ENCODE measurements at regions not wholly inside any gene's neighbourhood (a gene's known extent, or its start where the extent isn't known, plus 50 kb on each side); places are given as distances from the start of the nearest gene placed in this dataset.

GRCh38 chr10:21203473-21204107 is 306.5 kb upstream of the NEBL start:
- no peak overlapping the region for H3K27ac Mint-ChIP-seq (ENCODE audit: unreplicated experiment)
- H3K4me1 Mint-ChIP-seq (ENCODE audit: low read depth) = peaks cover 20% of the 10 kb centered on the region
- DNase-seq (ENCODE audit: low spot score) = no peak
- H3K27me3 Mint-ChIP-seq (ENCODE audit: low read depth) = peaks cover 17% of the 10 kb centered on the region
- peaks cover 2% of the 10 kb centered on the region for H3K36me3 Mint-ChIP-seq (ENCODE audit: low read depth)
- TF ChIP-seq, protein P1, sequence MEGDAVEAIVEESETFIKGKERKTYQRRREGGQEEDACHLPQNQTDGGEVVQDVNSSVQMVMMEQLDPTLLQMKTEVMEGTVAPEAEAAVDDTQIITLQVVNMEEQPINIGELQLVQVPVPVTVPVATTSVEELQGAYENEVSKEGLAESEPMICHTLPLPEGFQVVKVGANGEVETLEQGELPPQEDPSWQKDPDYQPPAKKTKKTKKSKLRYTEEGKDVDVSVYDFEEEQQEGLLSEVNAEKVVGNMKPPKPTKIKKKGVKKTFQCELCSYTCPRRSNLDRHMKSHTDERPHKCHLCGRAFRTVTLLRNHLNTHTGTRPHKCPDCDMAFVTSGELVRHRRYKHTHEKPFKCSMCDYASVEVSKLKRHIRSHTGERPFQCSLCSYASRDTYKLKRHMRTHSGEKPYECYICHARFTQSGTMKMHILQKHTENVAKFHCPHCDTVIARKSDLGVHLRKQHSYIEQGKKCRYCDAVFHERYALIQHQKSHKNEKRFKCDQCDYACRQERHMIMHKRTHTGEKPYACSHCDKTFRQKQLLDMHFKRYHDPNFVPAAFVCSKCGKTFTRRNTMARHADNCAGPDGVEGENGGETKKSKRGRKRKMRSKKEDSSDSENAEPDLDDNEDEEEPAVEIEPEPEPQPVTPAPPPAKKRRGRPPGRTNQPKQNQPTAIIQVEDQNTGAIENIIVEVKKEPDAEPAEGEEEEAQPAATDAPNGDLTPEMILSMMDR (IDR thresholded peaks at IDR 0.05) = no peak
- no peak overlapping the region for H3K4me3 Mint-ChIP-seq (ENCODE audit: unreplicated experiment)
- H3K9me3 Mint-ChIP-seq (ENCODE audit: low read depth) = peaks cover 5% of the 10 kb centered on the region

GRCh38 chr10:21202776-21203462 is 305.8 kb upstream of the NEBL start:
- TF ChIP-seq, protein P1 (IDR thresholded peaks at IDR 0.05) = no peak
- Mint-ChIP-seq H3K27me3 (ENCODE audit: low read depth) (peaks cover 17% of the 10 kb centered on the region), H3K36me3 (ENCODE audit: low read depth) (peaks cover 2% of the 10 kb centered on the region), H3K9me3 (ENCODE audit: low read depth) (peaks cover 10% of the 10 kb centered on the region), H3K4me1 (ENCODE audit: low read depth) (peaks cover 17% of the 10 kb centered on the region), H3K27ac (ENCODE audit: unreplicated experiment) (peak overlapping the region; percentile 77), H3K4me3 (ENCODE audit: unreplicated experiment) (no peak overlapping the region)
- no peak for DNase-seq (ENCODE audit: low spot score)

- TF ChIP-seq, protein P1 (IDR thresholded peaks at IDR 0.05) = no peak
- Mint-ChIP-seq H3K4me3 (ENCODE audit: unreplicated experiment) (no peak overlapping the region), H3K9me3 (ENCODE audit: low read depth) (peaks cover 12% of the 10 kb centered on the region), H3K27me3 (ENCODE audit: low read depth) (peaks cover 10% of the 10 kb centered on the region), H3K4me1 (ENCODE audit: low read depth) (peaks cover 22% of the 10 kb centered on the region), H3K27ac (ENCODE audit: unreplicated experiment) (no peak overlapping the region), H3K36me3 (ENCODE audit: low read depth) (peaks cover 5% of the 10 kb centered on the region)
- DNase-seq (ENCODE audit: low spot score) = no peak
These were observed 302.4 kb upstream of the NEBL start for GRCh38 chr10:21199501-21199900.

DNA sequence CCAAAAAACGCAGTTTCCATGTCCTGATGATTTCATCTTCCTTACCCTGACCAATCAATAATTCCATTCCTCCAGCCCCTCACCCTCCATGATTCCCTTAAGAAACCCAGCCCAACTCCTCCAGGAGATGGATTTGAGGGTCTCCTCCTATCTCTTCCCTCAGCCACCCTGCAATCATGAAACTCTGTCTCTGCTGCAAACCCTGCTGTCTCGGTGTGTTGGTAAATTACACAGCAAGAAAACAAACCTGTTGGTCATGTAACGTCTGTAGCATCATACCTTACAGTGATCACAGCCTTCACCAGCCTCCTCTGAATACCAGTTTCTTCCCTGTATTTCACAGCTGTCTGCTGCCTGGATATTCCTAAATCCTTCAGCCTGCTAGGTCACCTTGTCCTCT is 300.7 kb upstream of the NEBL start:
- Mint-ChIP-seq H3K9me3 (ENCODE audit: low read depth) (peaks cover 12% of the 10 kb centered on the region), H3K4me1 (ENCODE audit: low read depth) (peaks cover 15% of the 10 kb centered on the region), H3K4me3 (ENCODE audit: unreplicated experiment) (no peak overlapping the region), H3K36me3 (ENCODE audit: low read depth) (peaks cover 5% of the 10 kb centered on the region), H3K27ac (ENCODE audit: unreplicated experiment) (no peak overlapping the region), H3K27me3 (ENCODE audit: low read depth) (peaks cover 7% of the 10 kb centered on the region)
- no peak for DNase-seq (ENCODE audit: low spot score)
- TF ChIP-seq, protein P1 (IDR thresholded peaks at IDR 0.05) = no peak

DNA sequence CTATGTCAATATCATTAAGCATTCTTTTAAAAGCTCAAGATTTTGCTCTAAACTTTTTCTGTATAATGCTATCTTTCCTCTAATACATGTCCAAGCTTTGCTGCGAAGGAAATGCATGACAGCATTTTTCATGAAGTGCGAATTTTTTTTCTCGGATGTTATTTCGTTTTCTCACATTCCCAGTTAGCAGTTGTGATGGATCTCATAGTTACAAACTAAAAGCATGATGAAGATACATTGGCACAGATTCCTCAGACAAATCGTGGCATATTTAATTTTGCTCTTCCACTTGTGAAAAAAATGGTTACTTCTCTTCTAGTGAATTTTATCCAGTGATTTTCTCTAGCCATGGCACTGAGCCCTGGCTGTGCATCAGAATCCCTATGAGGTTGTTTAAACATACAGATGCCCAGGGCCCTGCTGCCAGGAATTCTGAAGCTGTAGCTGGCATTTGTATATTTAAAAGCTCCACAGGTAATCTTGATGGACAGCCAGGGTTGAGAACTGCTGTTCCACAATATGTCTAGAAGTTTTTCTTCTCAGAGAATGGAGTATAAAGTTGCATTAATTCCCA is 299.8 kb upstream of the NEBL start:
- TF ChIP-seq, protein P1 (IDR thresholded peaks at IDR 0.05) = no peak
- Mint-ChIP-seq H3K27me3 (ENCODE audit: low read depth) (peaks cover 6% of the 10 kb centered on the region), H3K27ac (ENCODE audit: unreplicated experiment) (no peak overlapping the region), H3K36me3 (ENCODE audit: low read depth) (peaks cover 5% of the 10 kb centered on the region), H3K4me3 (ENCODE audit: unreplicated experiment) (no peak overlapping the region), H3K4me1 (ENCODE audit: low read depth) (peaks cover 14% of the 10 kb centered on the region), H3K9me3 (ENCODE audit: low read depth) (peaks cover 12% of the 10 kb centered on the region)
- DNase-seq (ENCODE audit: low spot score) = no peak
